Hematopoietic multipotent progenitor cell treated with erythropoietin and hydrocortisone succinate and interleukin-3 and kit ligand, for 15 days (in vitro differentiated cells): ENCODE measurements at regions not wholly inside any gene's neighbourhood (a gene's known extent, or its start where the extent isn't known, plus 50 kb on each side); places are given as distances from the start of the nearest gene placed in this dataset.

Experiments used
- DNase-seq: peaks from one replicate; pipeline ENCODE4 v3.0.0-alpha.2; 2015; ENCODE audit warnings: low spot score

DNA sequence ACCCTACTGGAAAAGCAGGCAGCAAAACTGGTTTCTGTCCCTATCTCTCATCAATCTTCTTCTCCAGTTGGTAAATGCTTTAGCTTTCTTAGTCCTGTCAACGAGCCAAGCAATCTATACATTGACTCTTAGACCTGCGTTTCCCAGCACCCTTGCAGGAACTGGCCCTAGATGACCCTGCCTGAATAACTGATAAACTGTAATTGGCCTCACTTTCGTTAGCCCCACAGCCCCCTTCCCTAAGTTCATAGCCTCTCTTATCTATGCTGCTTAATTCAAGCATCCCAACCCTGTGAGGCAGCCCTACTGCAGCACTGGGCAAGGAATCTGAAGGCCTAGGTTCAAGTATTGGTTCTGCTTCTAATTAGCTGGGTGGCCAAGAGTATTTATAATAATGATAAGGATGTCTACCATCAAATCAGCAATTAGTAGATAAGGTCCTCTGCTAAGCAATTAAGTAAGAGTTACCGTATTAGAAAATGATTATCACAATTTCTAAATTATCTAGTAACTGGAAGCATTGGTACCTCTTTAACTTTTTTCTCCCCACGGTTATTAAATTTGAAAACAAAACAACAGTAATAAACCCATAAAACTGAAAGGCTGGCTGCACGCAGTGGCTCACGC lies 86.4 kb upstream of the RMDN2 start:
- no peak for DNase-seq

DNA sequence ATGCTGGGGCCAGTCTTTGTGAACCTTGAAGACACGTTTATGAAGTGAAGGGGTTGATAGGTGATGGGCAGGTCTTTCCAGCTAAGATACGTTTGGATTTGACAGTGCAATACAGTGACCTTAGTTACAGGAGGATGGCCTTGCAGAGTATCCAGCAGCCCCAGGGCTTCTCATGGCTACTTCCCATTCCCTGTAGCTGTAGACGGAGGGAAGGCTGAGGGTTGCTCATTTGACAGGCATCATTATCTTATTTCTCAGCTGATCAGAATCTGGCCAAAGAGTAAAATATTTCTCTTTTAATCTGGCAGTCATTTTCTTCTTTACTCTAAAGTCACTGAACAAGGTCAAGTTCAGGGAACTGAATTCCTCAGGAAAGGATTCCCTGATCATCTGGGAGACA lies 85.1 kb upstream of the RMDN2 start:
- DNase-seq: no peak

DNA sequence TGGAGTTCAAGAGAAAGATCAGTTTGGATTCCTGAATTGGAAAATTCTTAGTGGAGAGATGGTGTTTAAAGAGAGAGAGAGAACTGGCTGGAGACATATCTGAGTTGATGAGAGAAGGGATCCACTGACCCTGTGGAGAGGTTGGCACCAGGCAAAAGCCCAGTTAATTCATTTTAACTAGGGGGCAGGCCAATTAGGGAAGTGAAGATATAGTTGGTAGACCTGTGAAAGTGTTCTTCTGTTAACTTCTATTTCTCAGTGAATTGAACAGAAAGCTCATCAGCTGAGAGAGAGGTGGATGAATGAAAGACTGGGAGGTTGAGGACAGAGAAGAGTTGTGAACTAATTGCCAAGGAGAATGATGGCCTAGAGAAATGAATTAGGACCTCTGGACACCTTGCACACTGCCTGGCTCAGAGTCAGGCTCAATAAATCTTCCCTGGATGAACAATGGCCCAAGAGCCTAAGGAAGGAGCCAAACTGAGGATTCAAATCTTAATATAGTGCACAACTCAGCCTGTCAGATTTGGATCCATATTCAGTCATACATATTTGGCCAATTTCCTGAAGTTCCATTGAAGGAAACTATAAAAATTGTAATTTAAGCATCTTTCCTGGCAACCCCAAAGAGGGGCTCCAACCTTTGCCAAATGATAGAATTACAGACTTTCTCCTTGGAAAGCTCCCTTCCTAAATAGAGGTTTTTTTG lies 82.2 kb upstream of the RMDN2 start:
- DNase-seq: no peak

DNA sequence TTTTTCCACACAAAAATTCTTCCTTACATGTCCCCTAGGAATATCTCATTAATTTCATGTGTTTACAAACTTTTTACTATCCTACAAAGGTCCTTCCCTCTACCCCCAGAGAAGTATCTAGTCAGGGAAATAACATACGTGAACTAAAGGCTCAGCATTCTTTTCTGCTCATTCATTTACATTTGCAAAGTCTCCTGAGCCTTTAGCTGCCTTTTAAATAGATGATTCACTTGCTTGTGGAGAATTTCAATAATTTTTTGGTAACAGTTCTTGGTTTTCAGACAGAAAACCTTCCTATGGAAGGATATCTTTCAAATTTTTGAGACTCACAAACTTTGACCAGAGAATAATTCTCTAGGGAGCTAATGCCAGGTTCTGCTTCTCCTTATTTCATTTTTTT lies 81.5 kb upstream of the RMDN2 start:
- DNase-seq: no peak

DNA sequence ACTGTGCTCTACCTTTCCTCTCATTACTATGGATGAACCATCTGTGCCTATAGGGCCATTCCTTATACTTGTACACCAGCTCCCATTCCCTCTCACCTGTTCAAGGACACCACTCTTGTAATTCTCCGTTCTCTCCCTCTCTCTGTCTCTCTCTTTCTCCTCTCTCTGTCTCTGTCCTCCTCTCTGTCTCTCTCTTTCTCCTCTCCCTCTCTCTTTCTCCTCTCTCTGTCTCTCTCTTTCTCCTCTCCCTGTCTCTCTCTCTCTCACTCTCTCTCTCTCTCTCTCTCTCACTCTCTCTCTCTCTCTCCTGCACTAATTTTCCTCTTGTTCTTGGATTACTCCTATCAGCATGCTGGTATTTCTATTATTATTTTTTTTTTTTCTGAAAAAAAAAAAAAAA lies 78.9 kb upstream of the RMDN2 start:
- DNase-seq: no peak

DNA sequence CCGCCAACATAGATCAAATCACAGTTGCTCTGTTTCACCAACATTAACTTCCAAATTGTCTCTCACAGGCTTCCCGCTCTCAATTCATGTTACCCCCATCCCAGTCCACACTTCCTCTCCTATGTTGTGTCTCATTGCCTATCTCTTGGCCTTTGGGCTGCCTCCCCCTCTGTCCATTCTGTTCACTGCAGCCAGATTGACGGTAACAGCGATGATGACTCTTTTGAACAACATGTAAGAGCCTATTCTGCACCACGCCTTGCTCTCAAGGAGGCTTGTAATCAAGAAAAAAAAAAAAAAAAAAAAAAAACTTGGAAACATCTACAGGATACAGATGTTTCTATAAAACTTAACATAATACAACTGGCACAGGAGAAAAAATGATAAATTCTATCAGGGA lies 77.3 kb upstream of the RMDN2 start:
- DNase-seq: no peak

DNA sequence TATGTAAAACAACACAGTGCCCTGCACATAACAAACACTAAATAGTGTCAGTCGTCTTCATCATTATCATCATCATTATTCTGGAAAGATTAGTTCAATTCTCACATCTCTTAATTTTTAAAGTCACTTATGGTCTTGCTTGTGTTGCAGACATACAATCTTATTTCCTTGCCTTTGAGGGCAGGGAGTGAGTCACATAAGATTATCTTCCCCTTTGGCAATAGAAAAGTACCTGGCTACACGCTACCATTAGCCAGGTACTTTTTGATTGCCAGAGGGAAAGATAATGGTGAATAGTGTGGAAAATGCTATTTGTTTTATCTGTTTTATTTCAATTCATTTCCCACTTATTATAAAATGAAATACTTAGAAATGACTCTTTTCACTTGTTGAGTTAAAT lies 76.6 kb upstream of the RMDN2 start:
- DNase-seq: no peak

DNA sequence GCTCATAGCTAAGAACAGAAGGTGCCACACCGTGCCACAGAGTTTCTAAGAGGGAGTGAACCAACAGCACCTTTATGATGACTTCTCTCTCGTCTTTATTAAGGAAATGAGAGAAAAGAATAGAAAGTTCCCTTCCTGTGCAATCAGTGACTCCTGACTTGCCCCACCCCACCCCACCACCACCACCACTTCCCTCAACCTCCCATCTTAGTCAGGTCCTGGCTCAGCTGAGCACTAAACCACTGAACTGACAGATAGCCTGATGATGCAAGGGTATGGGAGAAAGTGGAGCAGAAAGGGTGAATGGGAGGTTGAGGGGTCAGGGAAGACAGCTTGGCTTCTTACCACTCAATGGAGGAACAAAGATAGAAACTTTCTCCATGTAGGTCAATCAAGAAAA lies 75.2 kb upstream of the RMDN2 start:
- DNase-seq: no peak

DNA sequence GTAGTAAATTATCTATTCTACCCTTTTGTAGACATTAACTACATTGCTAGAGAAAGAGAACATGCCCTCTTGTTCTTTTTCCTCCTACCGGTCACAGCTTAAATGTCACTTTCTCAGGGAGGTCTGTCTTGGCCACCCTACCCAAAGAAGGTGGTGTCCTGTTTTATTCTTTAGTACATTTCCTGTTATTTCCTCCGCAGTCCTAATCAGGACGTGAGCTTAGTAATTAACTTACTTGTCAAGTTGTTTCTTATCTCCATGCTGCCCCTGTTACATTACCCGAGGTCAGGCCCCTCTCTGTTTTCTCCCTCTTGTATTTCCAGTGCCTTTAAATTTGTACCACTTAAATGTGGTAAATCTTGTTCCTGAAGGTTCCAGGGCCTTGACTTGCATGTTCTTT lies 73.7 kb upstream of the RMDN2 start:
- no peak for DNase-seq

DNA sequence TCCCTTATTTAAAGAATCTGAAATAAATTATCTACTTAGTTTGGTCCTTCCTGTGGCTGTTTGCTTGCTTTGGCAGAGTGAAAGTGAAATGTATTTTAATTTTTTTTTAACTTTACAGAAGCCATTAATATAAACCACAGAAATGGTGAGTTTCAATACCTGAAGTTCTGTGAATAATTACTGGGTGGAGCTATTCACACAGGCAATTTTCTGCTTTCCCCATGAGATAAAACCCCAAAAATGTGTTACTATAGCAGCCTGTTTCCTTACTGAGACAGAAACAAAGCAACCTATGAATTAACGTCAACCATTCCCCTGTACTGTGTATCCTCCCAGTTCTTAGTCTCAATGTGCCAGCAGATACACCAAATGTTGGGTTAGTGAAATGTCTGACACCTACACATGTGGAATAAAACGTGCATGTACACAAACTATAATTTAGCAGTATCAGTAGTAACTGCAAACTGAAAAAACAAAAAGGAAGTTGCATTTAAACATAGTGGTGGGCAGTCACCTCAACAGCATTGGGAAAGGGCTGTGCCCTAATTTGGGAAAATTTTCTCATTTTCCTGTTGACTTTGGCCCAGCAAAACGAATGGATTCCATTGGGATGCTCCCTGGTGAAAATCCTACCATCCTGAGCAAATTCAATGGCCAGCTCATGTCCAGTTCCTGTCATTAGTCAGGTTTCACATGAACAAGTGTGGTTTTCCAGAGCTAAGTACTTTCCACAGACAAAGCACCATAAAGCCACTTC lies 73.1 kb upstream of the RMDN2 start:
- DNase-seq: no peak

DNA sequence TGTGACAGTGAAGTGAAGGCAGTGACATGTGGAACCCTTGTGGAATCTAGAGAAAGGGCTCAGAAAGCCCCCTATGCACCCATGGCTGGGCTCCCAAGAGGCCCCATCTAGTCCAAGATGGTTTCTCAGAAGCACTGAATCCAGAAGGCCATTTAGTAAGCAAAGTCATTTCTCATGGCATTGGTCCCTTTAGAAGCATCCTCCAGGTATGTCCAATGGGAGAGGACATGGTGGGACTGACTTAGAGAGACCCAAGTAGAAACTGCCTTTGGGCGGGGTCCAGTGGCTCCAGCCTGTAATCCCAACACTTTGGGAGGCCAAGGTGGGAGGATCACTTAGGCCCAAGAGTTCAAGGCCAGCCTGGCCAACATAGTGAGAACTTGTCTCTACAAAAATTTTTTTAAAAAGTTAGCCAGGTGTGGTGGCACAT lies 72.5 kb upstream of the RMDN2 start:
- no peak for DNase-seq

DNA sequence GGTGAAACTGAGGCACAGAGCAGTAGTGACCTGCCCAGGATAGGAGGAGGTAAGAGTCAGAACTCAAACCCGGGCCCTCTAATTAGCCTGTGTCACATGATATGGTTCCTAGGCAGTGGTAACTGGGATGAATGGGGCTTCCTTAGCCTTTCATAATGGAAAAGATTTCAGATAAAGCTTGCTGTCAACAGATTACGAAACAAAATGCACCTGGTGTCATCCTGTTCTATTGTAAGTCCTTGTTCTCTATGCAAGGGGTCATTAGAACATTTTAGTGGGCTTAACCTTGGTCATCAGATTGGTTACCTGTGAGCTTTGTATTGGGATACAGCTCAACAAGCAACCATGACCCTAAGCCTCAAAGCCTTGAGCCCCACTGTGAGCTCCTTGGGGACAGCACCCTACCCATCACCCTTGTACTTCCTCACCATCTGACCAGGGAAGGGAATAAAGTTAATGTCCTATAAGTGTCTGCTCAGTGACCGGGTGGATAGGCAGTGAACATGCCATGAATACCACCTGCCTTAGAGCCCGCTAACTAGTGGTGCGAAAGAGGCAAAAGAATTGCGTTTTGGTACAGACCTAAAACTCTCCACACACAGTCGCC lies 70.3 kb upstream of the RMDN2 start:
- no peak for DNase-seq

DNA sequence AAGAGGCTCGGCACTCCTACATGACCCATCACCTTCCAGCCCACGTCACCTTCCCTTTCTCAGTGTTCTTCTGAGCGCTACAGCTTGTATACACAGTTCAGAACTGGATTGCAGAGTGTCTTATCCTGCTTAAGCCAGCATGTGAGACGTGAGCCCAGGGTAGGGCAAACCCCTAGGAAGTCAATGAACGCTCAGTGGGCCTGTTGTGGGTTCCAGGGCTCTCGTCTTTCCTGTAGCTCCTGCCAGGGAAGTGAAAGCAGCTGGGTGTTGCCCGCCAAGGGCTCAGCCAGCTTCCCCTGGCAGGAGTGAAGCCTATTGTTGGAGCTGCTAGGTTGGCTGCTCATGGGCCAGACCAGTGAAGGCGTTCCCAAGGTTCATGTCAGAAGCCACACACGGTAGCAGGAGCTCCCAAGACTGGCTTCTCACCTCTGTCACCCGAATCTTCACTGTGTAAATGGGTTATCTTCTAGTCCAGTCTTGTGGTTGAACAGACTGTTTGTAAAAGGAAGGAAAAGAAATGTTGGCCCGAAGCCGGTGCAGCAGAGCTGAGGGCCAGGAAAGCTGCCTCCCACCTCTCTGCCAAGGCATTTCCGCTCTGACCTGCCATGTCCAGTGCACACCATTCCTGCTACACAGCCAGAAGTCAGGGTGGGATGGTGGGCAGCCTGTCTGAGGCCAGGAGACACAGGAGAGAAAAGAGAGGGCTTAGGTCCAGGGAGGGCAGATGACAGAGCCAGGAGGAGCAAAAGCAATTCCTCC lies 69.6 kb upstream of the RMDN2 start:
- DNase-seq: no peak

DNA sequence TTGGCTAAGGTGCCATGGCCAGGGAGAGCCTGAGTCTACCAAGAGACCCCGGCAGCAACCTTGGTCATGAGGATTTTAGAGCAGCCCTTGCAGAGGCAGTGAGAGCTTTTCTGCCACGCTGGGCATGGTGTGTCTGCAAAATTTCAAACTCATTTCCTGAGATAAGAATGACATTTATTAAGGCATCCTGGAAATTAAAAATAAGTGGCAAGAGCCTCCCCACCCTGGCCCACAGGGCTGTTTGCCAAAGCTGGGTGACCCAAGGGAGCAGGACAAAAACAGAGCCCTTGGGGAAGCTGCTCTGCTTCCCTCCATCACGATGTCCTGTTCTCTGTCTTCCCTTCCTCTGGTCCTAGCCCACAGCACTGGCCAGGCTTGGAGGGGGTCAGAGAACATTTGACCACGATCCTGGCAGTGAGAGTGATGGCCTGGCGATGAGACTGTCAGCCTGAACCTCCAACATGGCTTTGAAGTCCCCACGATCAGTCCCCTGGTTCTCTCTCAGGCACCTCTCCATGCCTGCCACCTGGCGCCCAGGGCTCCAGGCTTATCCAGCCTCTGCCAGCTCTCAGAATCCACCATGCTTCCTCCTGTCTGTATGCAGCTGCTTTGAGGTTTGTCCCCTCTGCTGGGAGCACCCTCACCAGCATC lies 68.9 kb upstream of the RMDN2 start:
- no peak for DNase-seq

DNA sequence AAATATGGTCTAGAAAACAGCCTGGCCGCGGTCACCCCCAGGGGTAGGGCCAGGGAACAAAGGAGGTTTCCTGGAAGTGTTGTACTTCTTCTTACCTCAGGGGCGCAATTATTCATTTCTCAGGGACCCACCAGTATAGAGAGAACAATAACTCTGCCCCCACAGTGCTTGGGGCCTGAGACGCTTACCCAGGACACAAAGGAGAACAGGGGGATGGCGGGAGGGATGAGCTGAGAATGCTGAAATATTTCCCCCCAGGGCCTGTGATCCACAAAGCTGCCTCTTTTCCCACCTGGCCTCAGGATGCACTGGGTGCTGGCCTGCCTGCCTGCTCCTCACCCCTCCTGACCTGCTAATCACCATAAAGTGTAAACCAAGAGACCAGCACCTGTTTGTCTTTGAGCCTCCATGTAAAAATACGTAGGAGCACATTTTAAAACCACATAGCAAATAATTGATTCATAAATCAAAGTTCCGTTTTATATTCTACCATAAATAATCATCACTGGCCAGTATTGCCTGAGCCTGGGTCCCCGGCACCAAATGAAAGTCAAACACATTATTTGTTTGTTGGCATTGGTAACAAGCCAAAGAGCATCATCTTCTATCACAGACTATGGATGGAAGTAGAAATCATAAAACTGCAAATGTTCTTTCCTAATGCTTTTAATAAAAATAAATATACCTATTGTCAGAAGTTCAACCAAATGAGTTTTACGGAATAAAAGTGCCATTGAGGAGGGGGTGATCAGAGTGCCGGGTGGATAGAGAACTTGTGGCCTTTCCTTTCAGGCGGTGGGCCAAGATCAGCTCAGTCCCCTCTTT lies 67.3 kb upstream of the RMDN2 start:
- DNase-seq: no peak

DNA sequence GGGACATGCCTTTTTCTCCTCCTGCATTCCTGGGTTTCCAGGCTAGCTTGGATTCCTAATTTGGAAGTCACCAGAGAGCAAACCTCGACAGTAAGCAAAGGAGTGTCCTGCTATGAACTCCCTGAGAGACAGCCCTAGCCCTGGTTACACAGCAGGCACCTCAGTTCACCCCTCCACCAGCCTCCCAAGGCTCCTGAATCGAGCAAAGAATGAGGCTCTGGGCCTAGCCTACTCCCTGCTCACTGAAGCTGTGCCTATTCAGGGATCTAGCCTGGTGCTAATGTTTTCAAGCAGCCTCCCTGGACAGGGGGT lies 66.7 kb upstream of the RMDN2 start:
- no peak for DNase-seq

DNA sequence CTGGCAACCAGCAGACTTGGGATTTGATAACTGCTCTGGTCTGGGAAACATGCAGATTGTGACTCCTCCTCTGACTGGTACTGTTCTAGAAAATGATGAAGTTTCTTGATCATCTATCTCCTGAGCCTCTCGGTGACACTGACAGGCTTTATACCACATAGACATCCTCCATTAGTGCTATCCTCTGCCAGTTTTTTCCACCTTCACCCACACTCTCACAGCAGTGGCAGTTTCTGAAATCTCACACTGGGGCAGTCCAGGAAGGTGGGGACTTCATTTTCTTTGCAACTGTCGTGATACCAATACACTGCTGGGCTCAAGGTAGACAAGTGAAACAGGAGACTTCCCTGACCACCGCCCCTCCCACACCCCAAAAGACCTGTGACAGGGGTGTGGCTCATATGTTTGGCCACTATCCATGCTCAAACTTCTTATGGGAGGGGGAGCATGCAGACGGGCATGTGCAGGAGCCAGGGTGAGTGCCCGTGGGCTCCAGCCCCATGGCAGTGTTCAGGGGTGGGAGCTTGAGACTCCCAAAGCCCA lies 66.3 kb upstream of the RMDN2 start:
- DNase-seq: no peak

DNA sequence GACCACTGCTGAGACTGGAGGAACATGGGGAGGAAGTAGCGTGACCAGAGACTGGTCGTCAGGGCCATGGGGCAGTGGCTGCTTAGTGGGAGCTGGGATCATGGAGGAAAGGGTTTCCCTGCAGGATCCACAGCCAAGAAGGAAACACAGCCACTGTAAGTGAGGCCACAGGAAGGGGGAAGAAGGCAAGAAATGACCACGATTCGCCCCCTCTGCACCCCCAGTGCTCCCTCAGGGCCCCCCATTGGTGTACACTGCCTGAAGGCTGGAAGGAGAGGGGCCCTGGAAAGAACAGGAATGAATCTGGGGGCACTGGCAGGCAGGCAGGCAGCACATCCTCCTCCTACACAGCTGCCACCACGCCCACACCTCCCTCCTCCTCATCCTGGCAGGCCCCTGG lies 62.5 kb upstream of the RMDN2 start:
- DNase-seq: no peak

DNA sequence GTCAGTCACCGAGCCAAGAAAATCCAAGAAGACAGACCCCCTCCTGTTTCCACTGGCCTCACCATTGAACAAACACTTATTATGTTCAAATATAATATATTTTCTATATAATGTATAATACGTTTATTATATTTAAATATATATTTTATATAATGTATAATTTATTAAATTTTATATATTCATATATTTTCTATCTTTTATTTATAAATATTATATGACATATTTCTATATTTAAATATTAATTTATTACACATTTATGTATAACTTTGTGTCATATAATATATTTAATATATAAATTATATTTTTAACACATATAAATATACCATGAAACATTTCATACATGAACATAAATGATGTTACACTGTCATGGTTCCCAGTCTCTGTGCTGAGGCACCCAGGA lies 60.9 kb upstream of the RMDN2 start:
- no peak for DNase-seq

DNA sequence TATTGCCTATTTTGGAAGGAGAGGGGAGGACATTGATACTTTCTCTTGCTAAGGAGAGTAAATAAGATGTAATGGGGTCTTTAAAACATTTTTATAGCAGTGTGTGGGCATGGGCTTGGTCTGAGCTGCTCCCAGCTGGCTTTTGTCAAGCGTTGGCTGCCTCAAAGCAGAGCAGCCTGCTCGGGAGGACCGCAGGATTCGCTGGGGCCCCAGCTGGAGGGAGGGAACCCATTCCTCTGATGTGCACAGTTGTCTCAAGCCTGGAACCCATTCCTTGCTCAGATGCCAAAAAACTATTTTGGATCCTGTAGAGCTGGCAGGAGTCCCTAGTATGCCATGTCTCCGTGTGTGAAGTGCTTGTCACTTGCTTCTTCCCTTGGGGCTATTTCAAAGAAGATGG lies 59.4 kb upstream of the RMDN2 start:
- no peak for DNase-seq
